Heart left ventricle (tissue), 13 donors: ENCODE measurements at regions not wholly inside any gene's neighbourhood (a gene's known extent, or its start where the extent isn't known, plus 50 kb on each side); places are given as distances from the start of the nearest gene placed in this dataset.

Source experiments
- POLR2A ChIP-seq, 2 donors: fragments of 450-650 bp; IDR thresholded peaks; one replicate each; pipeline ENCODE4 v1.6.1; 2017; ENCODE audit warnings: antibody characterized with exemption in 2 of 2, mild to moderate bottlenecking in 2 of 2, moderate library complexity in 2 of 2
- TF ChIP-seq, protein P1 (sequence below), 12 donors: fragments of 200-600 bp; sonication (generic) in 4 of 12; IDR thresholded peaks; one replicate each; pipeline versions ENCODE4 v1.5.0 to v1.8.0; 2018 to 2022; ENCODE audit warnings: antibody characterized with exemption in 12 of 12, mild to moderate bottlenecking in 5 of 12
- donor health status: ischemic (EF 13 %, LVEDD 7.1; RV severe dilation, severe dysfunction).
- donor health status: DM: no; HTN: yes; CAD: no.
- donor health status: DM: no; HTN: no; CAD: no.
- donor health status: ischemic (EF 25% LVEDD 6.9; RV normal size, moderate dysfunction).
- donor health status: ischemic (EF 25% LVEDD 5.7; RV mildly dilated, moderate dysfunction).
- donor health status: ischemic (EF 35%, LVEDD 5.7; RV mildly dilated, moderate dysfunction).
- donor health status: nonischemic (EF 11% LVEDD 7.7; RV severe dilation, severe dysfunction).
- donor health status: DM: yes; HTN: yes; CAD: no.
- donor health status: PGD.
- donor health status: ischemic (EF 29% LVEDD 5.4; RV normal size, mild dysfunction).
- donor health status: nonischemic (EF 23%, LVEDD 6.1; RV moderate dilation, normal function).

DNA sequence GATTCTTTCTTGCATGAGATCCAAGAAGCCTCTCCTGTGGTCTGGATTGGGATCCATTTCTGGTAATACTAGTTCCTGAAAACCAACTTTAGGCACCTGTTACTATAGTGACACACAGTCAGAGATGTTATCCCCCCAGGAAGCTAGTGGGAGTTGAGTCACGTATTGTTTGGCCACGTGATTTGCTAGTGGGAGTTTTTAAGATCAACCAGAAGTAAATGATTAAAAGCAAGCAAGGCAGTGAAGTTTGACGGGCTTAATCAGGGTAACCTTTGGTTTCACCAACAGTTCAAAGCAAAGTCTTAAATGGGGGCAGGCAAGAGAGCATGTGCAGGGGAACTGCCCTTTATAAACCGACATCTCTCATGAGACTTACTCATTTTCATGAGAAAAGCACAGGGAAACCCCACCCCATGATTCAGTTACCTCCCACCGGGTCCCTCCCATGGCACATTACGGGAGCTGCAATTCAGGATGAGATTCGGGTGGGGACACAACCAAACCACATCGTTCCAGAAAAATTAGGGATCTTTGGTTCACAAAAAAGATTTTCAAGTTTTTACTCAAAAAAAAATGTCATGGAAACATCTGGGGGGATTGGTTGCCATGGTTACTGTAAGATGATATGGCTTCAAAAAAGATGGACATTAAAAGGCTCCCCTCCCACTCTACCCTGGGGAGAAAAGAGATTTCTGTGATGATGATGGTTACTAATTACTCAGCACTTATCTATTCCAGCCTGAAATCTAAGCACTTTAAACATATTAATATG is 483.1 kb upstream of the ERCC4 start:
- TF ChIP-seq, protein P1, sequence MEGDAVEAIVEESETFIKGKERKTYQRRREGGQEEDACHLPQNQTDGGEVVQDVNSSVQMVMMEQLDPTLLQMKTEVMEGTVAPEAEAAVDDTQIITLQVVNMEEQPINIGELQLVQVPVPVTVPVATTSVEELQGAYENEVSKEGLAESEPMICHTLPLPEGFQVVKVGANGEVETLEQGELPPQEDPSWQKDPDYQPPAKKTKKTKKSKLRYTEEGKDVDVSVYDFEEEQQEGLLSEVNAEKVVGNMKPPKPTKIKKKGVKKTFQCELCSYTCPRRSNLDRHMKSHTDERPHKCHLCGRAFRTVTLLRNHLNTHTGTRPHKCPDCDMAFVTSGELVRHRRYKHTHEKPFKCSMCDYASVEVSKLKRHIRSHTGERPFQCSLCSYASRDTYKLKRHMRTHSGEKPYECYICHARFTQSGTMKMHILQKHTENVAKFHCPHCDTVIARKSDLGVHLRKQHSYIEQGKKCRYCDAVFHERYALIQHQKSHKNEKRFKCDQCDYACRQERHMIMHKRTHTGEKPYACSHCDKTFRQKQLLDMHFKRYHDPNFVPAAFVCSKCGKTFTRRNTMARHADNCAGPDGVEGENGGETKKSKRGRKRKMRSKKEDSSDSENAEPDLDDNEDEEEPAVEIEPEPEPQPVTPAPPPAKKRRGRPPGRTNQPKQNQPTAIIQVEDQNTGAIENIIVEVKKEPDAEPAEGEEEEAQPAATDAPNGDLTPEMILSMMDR (IDR thresholded peaks at IDR 0.05): no peak
- no peak for TF ChIP-seq POLR2A (IDR thresholded peaks at IDR 0.05)
